ENCODE measurements at regions not wholly inside any gene's neighbourhood (a gene's known extent, or its start where the extent isn't known, plus 50 kb on each side); places are given as distances from the start of the nearest gene placed in this dataset.
"Not testable (repeated sequence)": the region's sequence is repeated elsewhere in the genome, so short reads cannot be mapped to it uniquely, and the experiment has no call there.

DNA sequence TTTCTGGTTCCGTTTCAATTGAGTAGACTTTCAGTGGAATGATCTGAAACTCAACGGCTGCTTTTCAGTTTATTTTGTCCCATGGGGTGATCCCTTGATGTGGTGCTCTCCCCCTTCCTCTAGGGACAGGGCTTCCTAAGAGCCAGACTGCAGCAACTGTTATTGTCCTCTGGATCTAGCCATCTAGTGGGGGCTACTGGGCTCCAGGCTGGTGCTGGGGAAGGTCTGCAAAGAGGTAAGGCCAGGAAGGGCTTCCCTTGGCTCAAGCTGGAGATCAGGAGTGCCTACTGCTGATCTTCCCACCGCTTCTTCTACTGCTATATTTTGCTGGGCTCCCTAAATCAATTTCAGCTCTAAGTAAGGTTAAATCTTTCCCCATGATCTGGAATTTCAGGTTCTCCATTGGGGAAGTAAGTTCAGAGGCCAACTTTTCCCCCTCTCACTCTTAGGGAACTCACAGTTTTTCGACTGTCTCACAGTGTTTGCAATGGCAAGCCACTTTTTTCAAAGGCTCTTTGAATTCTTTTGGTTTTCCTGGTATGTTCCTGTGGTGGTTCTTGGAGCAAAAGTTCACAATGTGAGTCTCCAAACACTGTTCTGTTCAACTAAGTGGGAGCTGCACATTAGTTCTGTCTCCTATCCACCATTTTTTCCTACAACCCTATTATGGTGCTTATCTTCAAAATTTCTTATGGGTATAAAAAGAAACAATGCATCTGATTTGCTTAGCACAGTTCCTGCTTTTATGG, 286.2 kb upstream of the EXOC2 start:
- DNase-seq, result no peak

GRCh38 chr6:977226-977625, 284.3 kb upstream of the EXOC2 start:
- not testable (repeated sequence) for DNase-seq

GRCh38 chr6:971981-972640, 279.2 kb upstream of the EXOC2 start:
- DNase-seq, result no peak

DNA sequence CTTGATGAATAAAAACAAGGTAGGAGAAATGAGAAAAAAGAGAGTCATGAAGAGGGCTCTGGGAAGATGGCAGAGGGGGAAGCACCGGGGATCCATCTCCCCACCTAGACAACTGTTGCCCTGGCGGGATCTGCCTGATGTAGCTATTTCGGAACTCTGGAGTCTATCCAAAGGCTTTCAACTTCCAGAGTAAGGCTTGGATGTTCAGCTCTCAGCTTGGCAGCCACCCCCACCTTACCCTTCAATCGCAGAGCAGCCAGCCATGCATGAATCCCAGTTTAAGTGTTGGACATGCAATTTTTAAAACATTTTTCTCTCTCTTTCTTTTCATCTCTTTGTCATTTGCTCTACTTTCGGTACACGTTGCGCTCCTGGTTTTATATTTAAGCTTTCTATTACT, 275.9 kb upstream of the EXOC2 start:
- no peak for DNase-seq

DNA sequence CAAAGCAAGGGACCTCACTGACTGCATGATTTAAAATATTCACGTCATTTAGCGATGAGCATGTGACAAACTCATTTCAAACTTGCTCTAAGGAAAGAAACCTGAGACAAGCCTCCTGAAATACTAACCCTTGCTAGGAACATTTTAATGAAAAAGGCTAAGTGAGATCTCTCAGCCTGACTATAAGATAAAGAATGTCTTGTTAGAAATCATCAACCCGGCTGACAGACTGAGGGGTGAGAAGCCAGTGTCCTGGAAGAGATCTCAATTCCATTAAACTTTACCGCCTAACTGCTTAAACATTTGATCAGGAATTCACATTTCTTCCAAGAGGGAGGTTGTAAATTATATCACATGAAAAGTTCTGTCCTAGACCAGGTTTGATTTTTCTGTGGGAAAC, 274.8 kb upstream of the EXOC2 start:
- no peak for DNase-seq

- DNase-seq, result no peak
These were observed 272.4 kb upstream of the EXOC2 start for GRCh38 chr6:965343-965742.

GRCh38 chr6:963456-963855, 270.5 kb upstream of the EXOC2 start:
- no peak for DNase-seq

- DNase-seq, result no peak
These were observed 268.5 kb upstream of the EXOC2 start for GRCh38 chr6:961407-961960.

DNA sequence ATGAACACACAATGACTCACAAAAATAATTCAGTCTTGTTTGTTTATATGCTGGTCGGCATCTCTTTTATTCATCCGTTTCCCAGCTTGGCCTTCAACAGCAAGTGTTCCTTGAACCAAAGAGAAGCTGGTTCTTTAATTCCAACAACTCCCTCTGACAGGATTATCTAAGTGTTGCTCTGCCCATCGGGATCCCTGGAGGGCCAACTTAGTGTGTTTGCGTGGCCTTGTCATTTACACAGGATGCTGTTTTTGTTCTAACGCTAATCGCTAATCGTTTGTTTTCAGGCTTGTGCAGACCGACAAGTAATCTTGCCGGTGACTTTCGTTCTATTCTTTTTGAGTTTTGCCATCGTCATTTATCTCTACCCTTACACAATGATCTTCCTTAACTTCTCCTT, 267.4 kb upstream of the EXOC2 start:
- no peak for DNase-seq

GRCh38 chr6:958488-958887, 265.5 kb upstream of the EXOC2 start:
- DNase-seq, result no peak

- no peak for DNase-seq
These were observed 258.7 kb upstream of the EXOC2 start for GRCh38 chr6:951399-952181.

GRCh38 chr6:947235-947934, 254.4 kb upstream of the EXOC2 start:
- DNase-seq, result no peak

DNA sequence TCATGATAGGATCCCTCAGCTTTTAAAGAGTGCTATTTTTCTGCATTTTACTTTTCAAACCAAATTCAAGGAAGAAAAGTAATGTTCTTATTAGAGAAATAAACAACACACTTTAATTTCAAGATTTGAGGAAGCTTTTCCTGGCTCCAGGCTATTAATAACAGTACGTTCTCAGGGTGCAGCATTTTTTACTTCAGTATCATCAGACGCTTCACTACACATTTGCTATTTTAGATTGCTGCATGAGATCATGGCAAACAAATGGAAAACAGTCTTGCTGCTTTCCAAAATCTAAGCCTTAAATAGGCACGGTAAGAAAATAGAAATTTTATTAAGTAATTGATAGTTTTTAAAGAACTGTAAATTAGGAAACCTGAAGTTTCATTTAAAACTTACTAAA, 253.6 kb upstream of the EXOC2 start:
- no peak for DNase-seq

- DNase-seq, result no peak
These were observed 246.8 kb upstream of the EXOC2 start for GRCh38 chr6:939526-940252.

DNA sequence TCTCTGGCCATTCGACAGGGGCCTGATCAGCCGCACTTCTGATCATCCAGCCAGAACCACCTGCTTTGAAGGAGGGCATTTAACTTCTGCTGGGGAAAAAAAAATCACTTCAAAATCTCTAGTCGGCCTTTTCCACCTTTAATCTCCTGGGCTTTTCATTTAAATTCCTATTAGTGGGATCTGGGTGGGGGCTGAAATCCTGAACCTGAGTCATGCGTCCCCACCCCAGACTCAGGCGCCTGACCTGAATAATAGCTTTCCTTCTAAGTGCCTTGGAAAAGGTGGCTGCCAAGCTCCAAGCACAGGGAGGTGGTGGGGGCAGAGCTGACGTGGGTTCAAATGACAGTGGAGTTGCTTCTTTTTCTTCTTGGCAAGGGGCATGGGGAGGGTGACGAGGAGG, 246.0 kb upstream of the EXOC2 start:
- no peak for DNase-seq

- no peak for DNase-seq
These were observed 245.4 kb upstream of the EXOC2 start for GRCh38 chr6:938271-938905.

DNA sequence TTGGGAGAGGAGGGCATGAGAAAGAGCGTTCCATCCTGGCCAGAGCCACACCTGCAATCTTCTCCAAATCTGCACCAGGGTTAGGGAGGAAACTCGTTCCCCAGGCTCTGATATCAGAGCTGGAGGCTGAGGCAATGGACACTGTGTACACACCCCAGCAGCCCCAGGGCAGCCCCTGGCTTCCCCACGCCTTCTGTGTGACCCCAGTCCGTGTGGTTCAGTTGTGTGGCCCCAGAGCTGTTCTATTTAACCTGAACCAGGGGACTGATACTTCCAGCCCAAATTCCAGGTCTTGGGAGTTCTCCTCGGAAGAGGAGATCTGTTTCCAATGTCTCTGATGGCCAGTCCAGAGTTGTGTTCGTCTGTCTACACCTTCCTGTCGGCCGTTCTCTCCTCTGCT, 242.6 kb upstream of the EXOC2 start:
- DNase-seq, result no peak

GRCh38 chr6:934686-935085, 241.7 kb upstream of the EXOC2 start:
- DNase-seq, result no peak

DNA sequence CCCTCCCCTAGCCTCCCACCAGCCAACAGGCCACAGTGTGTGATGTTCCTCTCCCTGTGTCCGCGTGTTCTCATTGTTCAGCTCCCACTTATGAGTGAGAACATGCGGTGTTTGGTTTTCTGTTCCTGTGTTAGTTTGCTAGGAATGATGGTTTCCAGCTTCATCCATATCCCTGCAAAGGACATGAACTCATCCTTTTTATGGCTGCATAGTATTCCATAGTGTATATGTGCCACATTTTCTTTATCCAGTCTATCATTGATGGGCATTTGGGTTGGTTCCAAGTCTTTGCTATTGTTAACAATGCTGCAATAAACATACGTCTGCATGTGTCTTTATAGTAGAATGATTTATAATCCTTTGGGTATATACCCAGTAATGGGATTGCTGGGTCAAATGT, 239.0 kb upstream of the EXOC2 start:
- not testable (repeated sequence) for DNase-seq

DNA sequence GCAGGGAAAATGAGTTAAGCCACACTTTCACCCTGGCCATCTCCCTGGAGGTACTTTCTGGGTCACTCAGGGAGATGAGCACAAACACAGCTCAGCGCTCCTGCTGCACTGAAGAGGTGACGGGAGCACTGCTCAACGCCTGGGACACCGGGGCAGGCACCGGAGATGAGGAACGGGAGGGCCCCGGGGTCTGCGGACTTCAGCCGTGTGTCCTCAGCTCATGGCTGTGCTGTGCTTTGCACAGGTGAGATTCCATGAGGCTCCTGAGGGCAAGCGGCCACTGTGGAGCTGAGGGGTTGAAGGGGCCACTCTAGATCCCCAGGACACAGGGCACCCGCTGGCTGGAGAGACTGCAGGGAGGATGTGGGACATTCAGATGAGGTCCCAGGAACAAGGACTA, 234.2 kb upstream of the EXOC2 start:
- no peak for DNase-seq

DNA sequence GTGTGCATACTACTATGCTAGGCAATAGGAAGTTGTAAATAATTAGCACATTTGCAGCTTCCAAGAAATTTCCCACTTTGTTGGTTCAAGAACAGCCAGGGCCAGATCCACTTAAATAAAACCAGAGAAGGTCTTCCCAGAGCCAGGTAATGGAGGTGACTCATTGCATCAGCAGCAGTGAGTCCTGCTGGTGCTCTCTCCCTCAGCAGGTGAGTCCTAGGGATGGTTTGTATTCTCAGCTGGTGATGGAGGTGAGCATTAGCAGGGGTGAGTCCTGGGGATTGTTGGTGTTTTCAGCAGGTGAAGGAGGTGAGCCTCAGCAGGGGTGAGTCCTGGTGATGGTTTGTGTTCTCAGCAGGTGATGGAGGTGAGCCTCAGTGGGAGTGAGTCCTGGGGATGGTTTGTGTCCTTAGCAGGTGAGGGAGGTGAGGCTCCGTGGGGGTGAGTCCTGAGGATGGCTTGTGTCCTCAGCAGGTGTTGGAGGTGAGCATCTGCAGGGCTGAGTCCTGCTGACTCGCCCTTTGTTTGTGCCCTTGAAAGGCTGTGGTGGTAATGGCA, 232.8 kb upstream of the EXOC2 start:
- DNase-seq, result no peak

DNA sequence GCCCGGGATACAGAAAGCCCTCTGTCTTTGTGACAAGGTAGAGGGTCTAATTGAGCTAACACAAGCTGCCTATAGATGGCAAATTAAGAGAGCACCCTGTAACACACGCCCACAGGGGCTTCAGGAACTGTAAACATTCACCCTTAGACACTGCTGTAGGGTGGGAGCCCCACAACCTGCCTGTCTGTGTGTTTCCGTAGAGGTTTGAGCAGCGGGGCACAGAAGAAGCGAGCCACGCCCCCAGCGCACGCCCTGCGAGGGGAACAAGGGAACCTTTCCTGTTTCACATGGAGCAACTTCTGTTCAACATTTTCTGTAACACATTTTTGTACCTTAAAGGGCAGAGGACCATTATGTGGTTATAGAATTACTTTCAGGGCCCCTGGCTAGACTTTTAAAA, 231.7 kb upstream of the EXOC2 start:
- no peak for DNase-seq
